ENCODE measurements at regions not wholly inside any gene's neighbourhood (a gene's known extent, or its start where the extent isn't known, plus 50 kb on each side); places are given as distances from the start of the nearest gene placed in this dataset.

- TF ChIP-seq ZFX (IDR thresholded peaks at IDR 0.05; ENCODE audit: borderline replicate concordance) (no peak), CTCF (IDR thresholded peaks at IDR 0.05) (no peak)
Observed at GRCh38 chrX:96564595-96564994, 120.0 kb upstream of the DIAPH2 start.

Data from 22Rv1 (cell line).